ENCODE measurements at regions not wholly inside any gene's neighbourhood (a gene's known extent, or its start where the extent isn't known, plus 50 kb on each side); places are given as distances from the start of the nearest gene placed in this dataset.

- no peak for DNase-seq
- H3K9me3 ChIP-seq, result peaks cover 0 to 9% (median 0%) of the 10 kb centered on the region in 11 donors
- H3K36me3 ChIP-seq, result no peaks in the 10 kb centered on the region
- H3K4me3 ChIP-seq, result no peak overlapping the region
- H3K4me1 ChIP-seq, result no peaks in the 10 kb centered on the region
- H3K27me3 ChIP-seq, result peaks cover 0 to 8% (median 3%) of the 10 kb centered on the region in 7 donors
- 55 to 62% methylated on average over 6 of the region's 6 CpGs for WGBS, 2 donors
- ATAC-seq, result no peak
- no peak for TF ChIP-seq CTCF (IDR thresholded peaks at IDR 0.05)
- no peak overlapping the region for H3K27ac ChIP-seq
- intact Hi-C loops (cut with DNase I), result no loop called here
Observed at GRCh38 chr12:114302606-114303315, 103.2 kb downstream of the TBX5 start.

GRCh38 chr12:114302117-114302516 is 103.8 kb downstream of the TBX5 start:
- TF ChIP-seq CTCF (IDR thresholded peaks at IDR 0.05), result no peak
- no peak for DNase-seq
- H3K9me3 ChIP-seq, result peaks cover 0 to 9% (median 0%) of the 10 kb centered on the region in 11 donors
- H3K4me3 ChIP-seq, result no peak overlapping the region
- H3K4me1 ChIP-seq, result no peaks in the 10 kb centered on the region
- no peak for ATAC-seq
- 40 to 56% methylated on average over 8 of the region's 8 CpGs for WGBS, 2 donors
- H3K27ac ChIP-seq, result no peak overlapping the region
- peaks cover 0 to 8% (median 3%) of the 10 kb centered on the region in 7 donors for H3K27me3 ChIP-seq
- intact Hi-C loops (cut with DNase I), result no loop called here
- H3K36me3 ChIP-seq, result no peaks in the 10 kb centered on the region

- WGBS, 2 donors, result 81 to 83% methylated on average over 3 of the region's 3 CpGs
- Histone ChIP-seq H3K9me3 (peaks cover 0 to 16% (median 5%) of the 10 kb centered on the region in 11 donors), H3K4me1 (no peaks in the 10 kb centered on the region), H3K36me3 (no peaks in the 10 kb centered on the region), H3K27me3 (no peaks in the 10 kb centered on the region), H3K4me3 (no peak overlapping the region), H3K27ac (no peak overlapping the region)
- TF ChIP-seq CTCF (IDR thresholded peaks at IDR 0.05), result no peak
- ATAC-seq (no peak), DNase-seq (no peak)
- intact Hi-C loops (cut with DNase I), result no loop called here
Observed at GRCh38 chr12:114294303-114294685, 111.7 kb downstream of the TBX5 start.

DNA sequence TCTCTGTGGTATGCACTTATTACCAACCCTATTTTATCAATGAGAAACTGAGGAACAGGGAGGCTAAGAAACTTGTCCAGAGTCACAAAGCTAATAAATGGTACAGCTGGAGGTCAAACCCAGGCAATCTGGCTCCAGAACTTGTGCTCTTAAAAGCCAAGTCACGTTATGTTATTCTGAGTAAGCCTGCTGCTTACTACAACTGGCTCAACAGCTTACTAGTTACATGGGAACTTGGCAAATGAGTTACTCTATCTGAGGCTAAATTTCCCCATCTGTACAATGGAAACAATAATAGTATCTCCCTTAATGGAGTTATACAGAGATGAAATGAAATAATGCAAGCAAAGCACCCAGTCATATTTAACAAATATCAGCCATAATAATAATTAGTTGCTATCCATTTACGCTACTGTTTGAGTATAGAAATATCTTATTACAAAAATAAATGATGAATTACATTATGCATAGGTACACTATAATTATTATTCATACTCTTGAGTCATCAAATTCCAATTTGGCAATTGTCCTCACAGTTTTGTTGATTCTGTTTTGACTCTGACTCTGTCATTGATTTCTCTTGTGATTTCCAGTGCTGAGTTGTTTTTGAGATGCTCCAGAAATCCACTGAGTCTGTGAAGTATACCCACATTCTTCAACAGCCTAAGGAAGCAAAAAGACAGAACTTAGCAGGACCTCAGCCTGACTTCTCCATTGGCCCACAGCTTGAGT is 112.2 kb downstream of the TBX5 start:
- ATAC-seq (no peak), DNase-seq (no peak)
- Histone ChIP-seq H3K27ac (no peak overlapping the region), H3K9me3 (peaks cover 0 to 16% (median 5%) of the 10 kb centered on the region in 11 donors), H3K36me3 (no peaks in the 10 kb centered on the region), H3K4me3 (no peak overlapping the region), H3K27me3 (no peaks in the 10 kb centered on the region), H3K4me1 (no peaks in the 10 kb centered on the region)
- intact Hi-C loops (cut with DNase I), result no loop called here
- TF ChIP-seq CTCF (IDR thresholded peaks at IDR 0.05), result no peak
- 82 to 84% methylated on average over 2 of the region's 2 CpGs for WGBS, 2 donors
